ENCODE measurements at regions not wholly inside any gene's neighbourhood (a gene's known extent, or its start where the extent isn't known, plus 50 kb on each side); places are given as distances from the start of the nearest gene placed in this dataset.
"Not testable (repeated sequence)": the region's sequence is repeated elsewhere in the genome, so short reads cannot be mapped to it uniquely, and the experiment has no call there.

- no peak for DNase-seq
Observed at GRCh38 chr5:61215996-61216395, 53.7 kb upstream of the SMIM15 start.

- DNase-seq, result no peak
Observed at GRCh38 chr5:61216741-61217140, 54.5 kb upstream of the SMIM15 start.

- DNase-seq, result no peak
Observed at GRCh38 chr5:61217214-61217613, 54.9 kb upstream of the SMIM15 start.

- DNase-seq, result no peak
Observed at GRCh38 chr5:61228229-61228628, 66.0 kb upstream of the SMIM15 start.

GRCh38 chr5:61228691-61229280 lies 66.5 kb upstream of the SMIM15 start:
- no peak for DNase-seq

- DNase-seq, result no peak
Observed at GRCh38 chr5:61229416-61229815, 67.1 kb upstream of the SMIM15 start.

- no peak for DNase-seq
Observed at GRCh38 chr5:61230492-61230891, 68.2 kb upstream of the SMIM15 start.

GRCh38 chr5:61231813-61232212 lies 69.5 kb upstream of the SMIM15 start:
- no peak for DNase-seq

- no peak for DNase-seq
Observed at GRCh38 chr5:61232490-61233050, 70.3 kb upstream of the SMIM15 start.

GRCh38 chr5:61234019-61234418 lies 71.8 kb upstream of the SMIM15 start:
- no peak for DNase-seq

- DNase-seq, result not testable (repeated sequence)
Observed at GRCh38 chr5:61236715-61237114, 74.4 kb upstream of the SMIM15 start.

- DNase-seq, result no peak
Observed at GRCh38 chr5:61245486-61245885, 83.2 kb upstream of the SMIM15 start.

- no peak for DNase-seq
Observed at GRCh38 chr5:61245936-61246335, 83.7 kb upstream of the SMIM15 start.

GRCh38 chr5:61246768-61247307 lies 84.6 kb upstream of the SMIM15 start:
- no peak for DNase-seq

GRCh38 chr5:61251874-61252642 lies 80.0 kb upstream of the ZSWIM6 start:
- no peak for DNase-seq

GRCh38 chr5:61252643-61252925 lies 79.5 kb upstream of the ZSWIM6 start:
- DNase-seq, result no peak

GRCh38 chr5:61253547-61253946 lies 78.5 kb upstream of the ZSWIM6 start:
- no peak for DNase-seq

- no peak for DNase-seq
Observed at GRCh38 chr5:61254969-61255555, 77.0 kb upstream of the ZSWIM6 start.

- no peak for DNase-seq
Observed at GRCh38 chr5:61256474-61256873, 75.6 kb upstream of the ZSWIM6 start.

GRCh38 chr5:61257421-61257820 lies 74.6 kb upstream of the ZSWIM6 start:
- no peak for DNase-seq

GRCh38 chr5:61261136-61261535 lies 70.9 kb upstream of the ZSWIM6 start:
- DNase-seq, result no peak

- no peak for DNase-seq
Observed at GRCh38 chr5:61262080-61262479, 70.0 kb upstream of the ZSWIM6 start.

GRCh38 chr5:61263072-61263471 lies 69.0 kb upstream of the ZSWIM6 start:
- no peak for DNase-seq
